Ovary (tissue), 3 donors: ENCODE measurements at regions not wholly inside any gene's neighbourhood (a gene's known extent, or its start where the extent isn't known, plus 50 kb on each side); places are given as distances from the start of the nearest gene placed in this dataset.

Experiments
- POLR2A ChIP-seq: fragments of 450-650 bp; IDR thresholded peaks from one replicate; pipeline ENCODE4 v1.6.1; 2017; ENCODE audit warnings: antibody characterized with exemption, mild to moderate bottlenecking, moderate library complexity
- TF ChIP-seq, protein P1 (sequence below), 3 donors: fragments of 450-650 bp in 2 of 3; fragments of 200-600 bp in 1 of 3; IDR thresholded peaks; one replicate each; pipeline versions ENCODE4 v1.5.1 to v1.8.0; 2016 to 2022; ENCODE audit warnings: antibody characterized with exemption in 3 of 3, mild to moderate bottlenecking in 1 of 3
- donor health status: DM: no; HTN: no; CAD: no.

DNA sequence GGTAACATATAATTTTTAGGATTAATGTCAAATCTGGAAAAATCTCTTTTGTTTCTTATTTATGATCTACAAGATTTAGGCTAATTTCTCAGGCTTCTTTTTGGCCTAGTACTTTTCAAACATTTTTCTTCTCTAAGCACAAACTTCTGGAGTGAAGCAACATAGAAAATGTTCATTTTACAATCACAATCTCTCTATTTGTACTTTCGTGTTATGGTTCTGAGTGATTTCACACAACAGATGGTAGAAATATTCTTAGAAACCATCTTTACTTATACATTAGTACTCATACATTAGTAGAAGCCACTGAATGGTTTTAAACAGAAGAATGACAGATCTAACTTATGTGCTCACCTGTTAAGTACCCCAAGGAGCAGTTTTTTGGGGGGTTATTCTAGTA lies 106.3 kb upstream of the ANO3 start:
- TF ChIP-seq, protein P1, sequence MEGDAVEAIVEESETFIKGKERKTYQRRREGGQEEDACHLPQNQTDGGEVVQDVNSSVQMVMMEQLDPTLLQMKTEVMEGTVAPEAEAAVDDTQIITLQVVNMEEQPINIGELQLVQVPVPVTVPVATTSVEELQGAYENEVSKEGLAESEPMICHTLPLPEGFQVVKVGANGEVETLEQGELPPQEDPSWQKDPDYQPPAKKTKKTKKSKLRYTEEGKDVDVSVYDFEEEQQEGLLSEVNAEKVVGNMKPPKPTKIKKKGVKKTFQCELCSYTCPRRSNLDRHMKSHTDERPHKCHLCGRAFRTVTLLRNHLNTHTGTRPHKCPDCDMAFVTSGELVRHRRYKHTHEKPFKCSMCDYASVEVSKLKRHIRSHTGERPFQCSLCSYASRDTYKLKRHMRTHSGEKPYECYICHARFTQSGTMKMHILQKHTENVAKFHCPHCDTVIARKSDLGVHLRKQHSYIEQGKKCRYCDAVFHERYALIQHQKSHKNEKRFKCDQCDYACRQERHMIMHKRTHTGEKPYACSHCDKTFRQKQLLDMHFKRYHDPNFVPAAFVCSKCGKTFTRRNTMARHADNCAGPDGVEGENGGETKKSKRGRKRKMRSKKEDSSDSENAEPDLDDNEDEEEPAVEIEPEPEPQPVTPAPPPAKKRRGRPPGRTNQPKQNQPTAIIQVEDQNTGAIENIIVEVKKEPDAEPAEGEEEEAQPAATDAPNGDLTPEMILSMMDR (IDR thresholded peaks at IDR 0.05): no peak
- TF ChIP-seq POLR2A: no peak
